Esophagus squamous epithelium (tissue), 4 donors: ENCODE measurements at regions not wholly inside any gene's neighbourhood (a gene's known extent, or its start where the extent isn't known, plus 50 kb on each side); places are given as distances from the start of the nearest gene placed in this dataset.

Experiments used
- POLR2A ChIP-seq, 4 donors: fragments of 450-650 bp; IDR thresholded peaks; one replicate each; pipeline ENCODE4 v1.6.1; 2017; ENCODE audit warnings: antibody characterized with exemption in 4 of 4, mild to moderate bottlenecking in 4 of 4, moderate library complexity in 3 of 4
- TF ChIP-seq, protein P1 (sequence below), 6 experiments: fragments of 450-650 bp in 4 of 6; fragments of 200-600 bp in 2 of 6; sonication (generic) in 2 of 6; IDR thresholded peaks; one replicate each; pipeline ENCODE4 v1.5.1; 2016 to 2019; ENCODE audit warnings: antibody characterized with exemption in 6 of 6, mild to moderate bottlenecking in 4 of 6, moderate library complexity in 4 of 6

DNA sequence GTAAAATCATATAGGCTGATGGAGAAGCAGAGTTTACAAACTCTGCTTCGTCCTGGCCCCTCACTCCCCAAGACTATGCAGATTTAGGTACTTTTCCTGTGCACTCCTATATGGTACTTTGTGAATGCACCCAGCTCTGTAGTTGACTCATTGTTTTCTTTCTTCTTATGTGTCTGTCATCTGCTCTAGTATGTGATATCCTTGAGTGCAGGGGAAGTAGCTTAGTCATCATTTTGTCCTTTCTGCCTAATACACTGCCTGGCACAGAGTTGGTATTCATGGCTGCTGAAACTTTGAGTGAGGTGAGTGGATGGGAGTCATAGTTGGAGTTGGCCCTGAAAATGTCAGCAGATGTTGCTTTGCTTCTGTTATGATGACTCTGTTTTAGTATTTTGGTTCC is 222.6 kb downstream of the RNF144B start:
- TF ChIP-seq, protein P1, sequence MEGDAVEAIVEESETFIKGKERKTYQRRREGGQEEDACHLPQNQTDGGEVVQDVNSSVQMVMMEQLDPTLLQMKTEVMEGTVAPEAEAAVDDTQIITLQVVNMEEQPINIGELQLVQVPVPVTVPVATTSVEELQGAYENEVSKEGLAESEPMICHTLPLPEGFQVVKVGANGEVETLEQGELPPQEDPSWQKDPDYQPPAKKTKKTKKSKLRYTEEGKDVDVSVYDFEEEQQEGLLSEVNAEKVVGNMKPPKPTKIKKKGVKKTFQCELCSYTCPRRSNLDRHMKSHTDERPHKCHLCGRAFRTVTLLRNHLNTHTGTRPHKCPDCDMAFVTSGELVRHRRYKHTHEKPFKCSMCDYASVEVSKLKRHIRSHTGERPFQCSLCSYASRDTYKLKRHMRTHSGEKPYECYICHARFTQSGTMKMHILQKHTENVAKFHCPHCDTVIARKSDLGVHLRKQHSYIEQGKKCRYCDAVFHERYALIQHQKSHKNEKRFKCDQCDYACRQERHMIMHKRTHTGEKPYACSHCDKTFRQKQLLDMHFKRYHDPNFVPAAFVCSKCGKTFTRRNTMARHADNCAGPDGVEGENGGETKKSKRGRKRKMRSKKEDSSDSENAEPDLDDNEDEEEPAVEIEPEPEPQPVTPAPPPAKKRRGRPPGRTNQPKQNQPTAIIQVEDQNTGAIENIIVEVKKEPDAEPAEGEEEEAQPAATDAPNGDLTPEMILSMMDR (IDR thresholded peaks at IDR 0.05): no peak
- no peak for TF ChIP-seq POLR2A (IDR thresholded peaks at IDR 0.05)
